ENCODE measurements at regions not wholly inside any gene's neighbourhood (a gene's known extent, or its start where the extent isn't known, plus 50 kb on each side); places are given as distances from the start of the nearest gene placed in this dataset.

DNA sequence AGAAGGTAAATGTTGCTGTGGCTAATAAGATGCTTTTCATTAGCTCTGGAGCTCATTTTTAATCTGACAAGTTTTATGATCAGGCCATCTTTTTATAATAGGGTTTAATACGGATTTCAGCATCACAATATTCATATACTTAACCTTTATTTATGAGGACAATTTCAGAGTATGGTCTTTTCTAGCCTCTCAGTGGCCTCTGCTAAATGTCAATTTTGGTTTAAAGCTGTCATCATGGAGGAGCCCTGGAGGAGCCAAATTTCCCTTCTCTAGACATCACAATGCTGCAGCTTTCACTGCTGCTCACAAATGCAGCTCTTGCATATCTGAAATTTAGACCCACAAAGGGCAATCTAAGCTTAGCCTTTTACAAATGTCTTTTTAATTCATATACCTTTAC lies 510.4 kb downstream of the PCDH7 start:
- no peak for TF ChIP-seq POLR2A (IDR thresholded peaks at IDR 0.05)
- TF ChIP-seq, protein P1, sequence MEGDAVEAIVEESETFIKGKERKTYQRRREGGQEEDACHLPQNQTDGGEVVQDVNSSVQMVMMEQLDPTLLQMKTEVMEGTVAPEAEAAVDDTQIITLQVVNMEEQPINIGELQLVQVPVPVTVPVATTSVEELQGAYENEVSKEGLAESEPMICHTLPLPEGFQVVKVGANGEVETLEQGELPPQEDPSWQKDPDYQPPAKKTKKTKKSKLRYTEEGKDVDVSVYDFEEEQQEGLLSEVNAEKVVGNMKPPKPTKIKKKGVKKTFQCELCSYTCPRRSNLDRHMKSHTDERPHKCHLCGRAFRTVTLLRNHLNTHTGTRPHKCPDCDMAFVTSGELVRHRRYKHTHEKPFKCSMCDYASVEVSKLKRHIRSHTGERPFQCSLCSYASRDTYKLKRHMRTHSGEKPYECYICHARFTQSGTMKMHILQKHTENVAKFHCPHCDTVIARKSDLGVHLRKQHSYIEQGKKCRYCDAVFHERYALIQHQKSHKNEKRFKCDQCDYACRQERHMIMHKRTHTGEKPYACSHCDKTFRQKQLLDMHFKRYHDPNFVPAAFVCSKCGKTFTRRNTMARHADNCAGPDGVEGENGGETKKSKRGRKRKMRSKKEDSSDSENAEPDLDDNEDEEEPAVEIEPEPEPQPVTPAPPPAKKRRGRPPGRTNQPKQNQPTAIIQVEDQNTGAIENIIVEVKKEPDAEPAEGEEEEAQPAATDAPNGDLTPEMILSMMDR (IDR thresholded peaks at IDR 0.05): no peak
- Histone ChIP-seq H3K9me3 (replicated peaks in 1 of 3) (no peaks in the 10 kb centered on the region), H3K4me1 (replicated peaks in 1 of 2) (no peaks in the 10 kb centered on the region), H3K27ac (no peak overlapping the region), H3K27me3 (no peaks in the 10 kb centered on the region), H3K4me3 (no peak overlapping the region), H3K36me3 (replicated peaks in 1 of 2) (no peaks in the 10 kb centered on the region)
- no peak for DNase-seq
- WGBS, 4 donors: 46 to 58% (median 51%) methylated on average over 1 of the region's 1 CpG
- intact Hi-C loops (cut with DNase I): no loop called here

DNA sequence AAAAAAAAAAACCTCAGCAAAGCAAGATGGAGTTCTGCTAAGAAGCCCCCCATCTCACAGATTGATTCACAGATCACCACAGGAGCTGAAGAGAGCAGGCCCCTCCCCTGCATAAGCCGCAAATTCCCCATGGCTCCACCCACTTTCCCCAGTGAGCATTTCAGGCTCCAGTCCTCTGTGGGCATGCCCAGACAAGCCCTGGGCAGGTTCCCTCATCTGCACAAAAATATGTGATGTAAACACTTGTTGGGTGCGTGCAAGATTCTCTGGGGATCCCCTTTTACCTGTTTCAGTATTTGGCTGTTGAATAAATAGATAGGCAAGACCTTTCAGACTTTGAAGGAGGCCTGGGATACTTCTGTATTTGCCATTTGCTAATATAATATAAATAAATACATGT lies 514.3 kb downstream of the PCDH7 start:
- intact Hi-C loops (cut with DNase I): no loop called here
- no peak overlapping the region for H3K4me3 ChIP-seq
- no peaks in the 10 kb centered on the region for H3K9me3 ChIP-seq (replicated peaks in 1 of 3)
- H3K4me1 ChIP-seq (replicated peaks in 1 of 2): no peaks in the 10 kb centered on the region
- 71 to 87% (median 81%) methylated on average over 2 of the region's 2 CpGs for WGBS, 4 donors
- TF ChIP-seq, protein P1 (IDR thresholded peaks at IDR 0.05): no peak
- TF ChIP-seq POLR2A (IDR thresholded peaks at IDR 0.05): no peak
- no peak for DNase-seq
- H3K27ac ChIP-seq: no peak overlapping the region
- H3K27me3 ChIP-seq: no peaks in the 10 kb centered on the region
- no peaks in the 10 kb centered on the region for H3K36me3 ChIP-seq (replicated peaks in 1 of 2)

DNA sequence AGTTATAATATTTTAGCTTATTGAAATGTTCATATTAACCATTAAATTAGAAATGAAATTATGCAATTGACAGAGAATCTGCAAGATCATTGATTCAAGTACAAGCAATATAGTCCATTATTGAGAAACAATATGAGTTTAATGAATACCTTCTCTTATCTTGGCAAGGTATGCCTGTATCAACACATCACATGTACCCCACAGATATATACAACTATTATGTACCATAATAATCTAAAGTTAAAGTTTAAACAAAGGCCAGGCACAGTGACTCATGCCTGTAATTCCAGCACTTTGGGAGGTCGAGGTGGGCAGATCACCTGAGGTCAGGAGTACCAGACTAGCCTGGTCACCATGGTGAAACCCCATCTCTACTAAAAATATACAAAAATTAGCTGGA lies 514.7 kb downstream of the PCDH7 start:
- Histone ChIP-seq H3K36me3 (replicated peaks in 1 of 2) (no peaks in the 10 kb centered on the region), H3K27ac (no peak overlapping the region), H3K4me1 (replicated peaks in 1 of 2) (no peaks in the 10 kb centered on the region), H3K9me3 (replicated peaks in 1 of 3) (no peaks in the 10 kb centered on the region), H3K4me3 (no peak overlapping the region), H3K27me3 (no peaks in the 10 kb centered on the region)
- intact Hi-C loops (cut with DNase I): no loop called here
- TF ChIP-seq POLR2A (IDR thresholded peaks at IDR 0.05): no peak
- TF ChIP-seq, protein P1 (IDR thresholded peaks at IDR 0.05): no peak
- WGBS, 4 donors: 58 to 87% (median 70%) methylated on average over 1 of the region's 1 CpG
- DNase-seq: no peak

GRCh38 chr4:31236020-31236638 lies 516.0 kb downstream of the PCDH7 start:
- H3K4me1 ChIP-seq (replicated peaks in 1 of 2): no peaks in the 10 kb centered on the region
- DNase-seq: no peak
- H3K36me3 ChIP-seq (replicated peaks in 1 of 2): no peaks in the 10 kb centered on the region
- no peak overlapping the region for H3K27ac ChIP-seq
- intact Hi-C loops (cut with DNase I): no loop called here
- no peaks in the 10 kb centered on the region for H3K9me3 ChIP-seq (replicated peaks in 1 of 3)
- 68 to 86% (median 75%) methylated on average over 5 of the region's 5 CpGs for WGBS, 4 donors
- TF ChIP-seq, protein P1 (IDR thresholded peaks at IDR 0.05): no peak
- no peak for TF ChIP-seq POLR2A (IDR thresholded peaks at IDR 0.05)
- H3K27me3 ChIP-seq: no peaks in the 10 kb centered on the region
- no peak overlapping the region for H3K4me3 ChIP-seq

Data from adrenal gland (tissue), 9 donors.